K562 (cell line): ENCODE measurements at regions not wholly inside any gene's neighbourhood (a gene's known extent, or its start where the extent isn't known, plus 50 kb on each side); places are given as distances from the start of the nearest gene placed in this dataset.

Experiments used
- FOXK2 ChIP-seq, 2 experiments: fragments of 450-650 bp; IDR thresholded peaks in 1 of 2; conservative IDR thresholded peaks in 1 of 2; 2 replicates each; pipeline ENCODE4 v1.6.1; 2016; ENCODE audit warnings: low read depth in 2 of 2, mild to moderate bottlenecking in 1 of 2
- KDM1A ChIP-seq, 2 experiments: fragments of 450-650 bp; IDR thresholded peaks; 2 replicates each; pipeline ENCODE4 v1.6.1; 2016; ENCODE audit warnings: mild to moderate bottlenecking in 2 of 2
- KDM4B ChIP-seq, 2 experiments: fragments of 450-650 bp in 1 of 2; sonication (generic) in 1 of 2; IDR thresholded peaks; 2 replicates each; pipeline ENCODE4 v1.6.1; 2016 to 2017; ENCODE audit warnings: borderline replicate concordance in 2 of 2, antibody characterized with exemption in 1 of 2, low read depth in 1 of 2, mild to moderate bottlenecking in 1 of 2
- KLF16 ChIP-seq: IDR thresholded peaks from 2 replicates; pipeline ENCODE4 v1.6.1; 2016; ENCODE audit warnings: antibody characterized with exemption
- MBD2 ChIP-seq: sonication (generic); IDR thresholded peaks from 2 replicates; pipeline ENCODE4 v1.6.1; 2016; ENCODE audit warnings: low read depth, borderline replicate concordance
- MEIS2 ChIP-seq: fragments of 450-650 bp; IDR thresholded peaks from 2 replicates; pipeline ENCODE4 v1.6.1; 2014; ENCODE audit warnings: mild to moderate bottlenecking; ENCODE audit not compliant: partially characterized antibody
- NFATC3 ChIP-seq: fragments of 450-650 bp; IDR thresholded peaks from 2 replicates; pipeline ENCODE4 v1.6.1; 2017; ENCODE audit warnings: mild to moderate bottlenecking
- SIN3B ChIP-seq: fragments of 450-650 bp; IDR thresholded peaks from 2 replicates; pipeline ENCODE4 v1.6.1; 2017; ENCODE audit warnings: low read depth, mild to moderate bottlenecking, moderate library complexity
- SP1 ChIP-seq: sonication (generic); formaldehyde crosslinking; IDR thresholded peaks from 2 replicates; pipeline ENCODE4 v1.8.1; 2022; ENCODE audit warnings: mild to moderate bottlenecking, missing genetic modification reagents
- TARDBP ChIP-seq: fragments of 450-650 bp; IDR thresholded peaks from 2 replicates; pipeline ENCODE4 v1.6.1; 2016
- ZFP1 ChIP-seq: fragments of 450-650 bp; formaldehyde crosslinking; IDR thresholded peaks from 2 replicates; pipeline ENCODE4 v1.4.0; 2020; ENCODE audit warnings: mild to moderate bottlenecking, mixed read lengths
- ZNF551 ChIP-seq: fragments of 250-450 bp; sonication (Bioruptor Pico); IDR thresholded peaks from 2 replicates; pipeline ENCODE4 v1.5.0; 2021; ENCODE audit warnings: mild to moderate bottlenecking, moderate library complexity
- TF ChIP-seq, protein P1 (sequence below), 3 experiments: IDR thresholded peaks in 2 of 3; conservative IDR thresholded peaks in 1 of 3; 2 replicates each; pipeline ENCODE4 v1.5.1; 2011 to 2012; ENCODE audit warnings: low read length in 3 of 3, mild to moderate bottlenecking in 3 of 3, control low read depth in 2 of 3, improper control_type of control experiment in 1 of 3, inconsistent platforms in 1 of 3, low read depth in 1 of 3, mixed read lengths in 1 of 3, moderate library complexity in 1 of 3; ENCODE audit not compliant: insufficient read depth in 2 of 3

DNA sequence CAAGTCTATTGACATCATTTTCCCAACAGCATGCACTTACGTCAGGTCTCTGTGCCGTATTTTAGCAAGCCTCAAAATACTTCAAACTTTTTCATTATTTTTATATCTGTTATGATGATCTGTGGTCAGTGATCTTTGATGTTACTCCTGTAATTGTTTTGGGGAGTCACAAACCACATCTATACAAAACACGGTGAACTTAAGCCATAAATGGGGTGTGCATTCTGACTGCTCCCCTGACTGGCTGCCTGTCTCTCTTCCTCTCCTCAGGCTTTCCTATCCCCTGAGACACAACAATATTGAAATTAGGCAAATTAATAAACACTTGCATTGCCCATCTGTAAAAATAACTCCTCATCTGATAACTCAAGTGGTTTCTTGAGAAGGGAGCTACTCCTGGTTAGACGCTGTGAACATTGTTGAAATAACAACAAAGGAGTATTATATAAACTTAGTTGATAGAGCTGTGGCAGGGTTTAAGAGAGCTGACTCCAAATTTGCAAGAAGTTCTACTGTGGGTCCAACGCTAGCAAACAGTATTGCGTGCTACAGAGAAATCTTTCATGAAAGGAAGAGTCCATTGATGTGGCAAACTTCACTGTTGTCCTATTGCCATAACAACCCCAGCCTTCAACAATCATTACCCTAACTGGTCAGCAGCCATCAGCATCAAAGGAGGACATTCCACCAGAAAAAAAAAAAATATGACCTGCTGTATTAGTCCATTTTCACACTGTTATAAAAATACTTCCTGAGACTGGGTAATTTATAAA, 105.8 kb upstream of the DSCAM start:
- TF ChIP-seq ZNF551 (CRISPR knock-in tag): no peak
- no peak for TF ChIP-seq SIN3B
- no peak for TF ChIP-seq KLF16
- no peak for TF ChIP-seq FOXK2 (conservative IDR thresholded peaks at IDR 0.05 in 1 of 2, IDR thresholded peaks at IDR 0.05 in 1 of 2; ENCODE audit: low read depth in 2 of 2)
- TF ChIP-seq, protein P1, sequence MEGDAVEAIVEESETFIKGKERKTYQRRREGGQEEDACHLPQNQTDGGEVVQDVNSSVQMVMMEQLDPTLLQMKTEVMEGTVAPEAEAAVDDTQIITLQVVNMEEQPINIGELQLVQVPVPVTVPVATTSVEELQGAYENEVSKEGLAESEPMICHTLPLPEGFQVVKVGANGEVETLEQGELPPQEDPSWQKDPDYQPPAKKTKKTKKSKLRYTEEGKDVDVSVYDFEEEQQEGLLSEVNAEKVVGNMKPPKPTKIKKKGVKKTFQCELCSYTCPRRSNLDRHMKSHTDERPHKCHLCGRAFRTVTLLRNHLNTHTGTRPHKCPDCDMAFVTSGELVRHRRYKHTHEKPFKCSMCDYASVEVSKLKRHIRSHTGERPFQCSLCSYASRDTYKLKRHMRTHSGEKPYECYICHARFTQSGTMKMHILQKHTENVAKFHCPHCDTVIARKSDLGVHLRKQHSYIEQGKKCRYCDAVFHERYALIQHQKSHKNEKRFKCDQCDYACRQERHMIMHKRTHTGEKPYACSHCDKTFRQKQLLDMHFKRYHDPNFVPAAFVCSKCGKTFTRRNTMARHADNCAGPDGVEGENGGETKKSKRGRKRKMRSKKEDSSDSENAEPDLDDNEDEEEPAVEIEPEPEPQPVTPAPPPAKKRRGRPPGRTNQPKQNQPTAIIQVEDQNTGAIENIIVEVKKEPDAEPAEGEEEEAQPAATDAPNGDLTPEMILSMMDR (IDR thresholded peaks at IDR 0.05 in 2 of 3, conservative IDR thresholded peaks at IDR 0.05 in 1 of 3; ENCODE audit: insufficient read depth in 2 of 3, low read depth in 1 of 3, low read length in 3 of 3): no peak
- TF ChIP-seq NFATC3: no peak
- TF ChIP-seq KDM4B (IDR thresholded peaks at IDR 0.05; ENCODE audit: borderline replicate concordance in 2 of 2, low read depth in 1 of 2): no peak
- TF ChIP-seq MBD2: no peak
- no peak for TF ChIP-seq SP1 (CRISPR knock-in tag)
- no peak for TF ChIP-seq MEIS2
- TF ChIP-seq TARDBP: no peak
- no peak for TF ChIP-seq KDM1A (IDR thresholded peaks at IDR 0.05)
- TF ChIP-seq ZFP1: no peak
